ENCODE measurements at regions not wholly inside any gene's neighbourhood (a gene's known extent, or its start where the extent isn't known, plus 50 kb on each side); places are given as distances from the start of the nearest gene placed in this dataset.
A peak's percentile ranks its signal among the peaks of the same experiment; 100 is the strongest.
"Not testable (repeated sequence)": the region's sequence is repeated elsewhere in the genome, so short reads cannot be mapped to it uniquely, and the experiment has no call there.

GRCh38 chr12:3367750-3368444, 123.1 kb upstream of the PRMT8 start:
- no peak for DNase-seq

- peak; percentile 17 to 64 for DNase-seq
Measured at GRCh38 chr12:3371018-3371417, 120.0 kb upstream of the PRMT8 start.

- no peak for DNase-seq
Measured at GRCh38 chr12:3375326-3375725, 115.7 kb upstream of the PRMT8 start.

- no peak for DNase-seq
Measured at GRCh38 chr12:3376779-3377455, 114.1 kb upstream of the PRMT8 start.

- no peak for DNase-seq
Measured at GRCh38 chr12:3378655-3379054, 112.3 kb upstream of the PRMT8 start.

GRCh38 chr12:3379079-3379478, 111.9 kb upstream of the PRMT8 start:
- DNase-seq = no peak

GRCh38 chr12:3380200-3381043, 110.6 kb upstream of the PRMT8 start:
- no peak for DNase-seq

GRCh38 chr12:3381059-3382047, 109.7 kb upstream of the PRMT8 start:
- no peak for DNase-seq

GRCh38 chr12:3389986-3390385, 101.0 kb upstream of the PRMT8 start:
- no peak for DNase-seq

- DNase-seq = not testable (repeated sequence)
Measured at GRCh38 chr12:3397596-3397995, 93.4 kb upstream of the PRMT8 start.

GRCh38 chr12:3398196-3398789, 92.7 kb upstream of the PRMT8 start:
- DNase-seq = no peak

- DNase-seq = no peak
Measured at GRCh38 chr12:3405821-3406220, 85.2 kb upstream of the PRMT8 start.

- no peak for DNase-seq
Measured at GRCh38 chr12:3407723-3408122, 83.3 kb upstream of the PRMT8 start.

- DNase-seq = no peak
Measured at GRCh38 chr12:3409662-3410061, 81.3 kb upstream of the PRMT8 start.

GRCh38 chr12:3416159-3416558, 74.8 kb upstream of the PRMT8 start:
- no peak for DNase-seq

GRCh38 chr12:3416670-3417069, 74.3 kb upstream of the PRMT8 start:
- no peak for DNase-seq

GRCh38 chr12:3417113-3417512, 73.9 kb upstream of the PRMT8 start:
- no peak for DNase-seq

GRCh38 chr12:3417937-3418462, 73.0 kb upstream of the PRMT8 start:
- DNase-seq = no peak

- no peak for DNase-seq
Measured at GRCh38 chr12:3418609-3419390, 72.2 kb upstream of the PRMT8 start.

- DNase-seq = no peak
Measured at GRCh38 chr12:3419558-3419957, 71.4 kb upstream of the PRMT8 start.

- no peak for DNase-seq
Measured at GRCh38 chr12:3420693-3421092, 70.3 kb upstream of the PRMT8 start.
